HEK293 (cell line): ENCODE measurements at regions not wholly inside any gene's neighbourhood (a gene's known extent, or its start where the extent isn't known, plus 50 kb on each side); places are given as distances from the start of the nearest gene placed in this dataset.

ENCODE experiments used
- CTCF ChIA-PET: fragments of 350-600 bp; formaldehyde crosslinking; extraction: SDS; loops from one replicate; lab custom pipeline; 2021; ENCODE audit warnings: antibody characterized with exemption; lab: Yijun Ruan, JAX
- POLR2A ChIA-PET: fragments of 300-600 bp; formaldehyde crosslinking; extraction: SDS; loops from one replicate; lab custom pipeline; 2020; ENCODE audit warnings: antibody characterized with exemption, inconsistent platforms; lab: Yijun Ruan, JAX
- H3K27ac ChIP-seq: fragments of 200-500 bp; sonication (Bioruptor generic); 2 replicates; pipeline ENCODE4 v1.5.1; 2014; ENCODE audit warnings: low read depth, low read length, control low read depth, inconsistent platforms; ENCODE audit errors: extremely low read depth
- H3K36me3 ChIP-seq, 2 experiments: fragments of 200-500 bp in 1 of 2; sonication (Bioruptor generic) in 1 of 2; 1 replicate in 1 of 2; 2 replicates in 1 of 2; pipeline ENCODE4 v1.5.1; 2014 to 2017; ENCODE audit warnings: inconsistent platforms in 2 of 2, low read length in 2 of 2; ENCODE audit not compliant: control insufficient read depth in 2 of 2, insufficient read depth in 1 of 2
- H3K4me1 ChIP-seq: fragments of 200-500 bp; sonication (Bioruptor generic); 2 replicates; pipeline ENCODE4 v1.5.1; 2014; ENCODE audit warnings: mild to moderate bottlenecking, low read length, inconsistent platforms; ENCODE audit not compliant: control insufficient read depth, insufficient read depth
- H3K4me3 ChIP-seq: 2 replicates; pipeline ENCODE4 v1.5.1; 2011; ENCODE audit warnings: low read depth, mild to moderate bottlenecking, control low read depth, low read length, moderate library complexity
- H3K9me3 ChIP-seq: fragments of 200-500 bp; sonication (Bioruptor generic); 2 replicates; pipeline ENCODE4 v1.5.1; 2014; ENCODE audit warnings: low read depth, low read length, inconsistent platforms; ENCODE audit not compliant: control insufficient read depth, insufficient read depth
- HOXD13 ChIP-seq: sonication (generic); formaldehyde crosslinking; IDR thresholded peaks from 2 replicates; pipeline ENCODE4 v1.8.0; 2022; ENCODE audit warnings: missing genetic modification reagents, borderline replicate concordance
- ZNF112 ChIP-seq: fragments of 450-650 bp; formaldehyde crosslinking; IDR thresholded peaks from 2 replicates; pipeline ENCODE4 v1.5.0; 2017; ENCODE audit warnings: missing biosample characterization, missing genetic modification characterization
- ZNF133 ChIP-seq: fragments of 450-650 bp; formaldehyde crosslinking; IDR thresholded peaks from 2 replicates; pipeline ENCODE4 v1.5.1; 2016; ENCODE audit warnings: missing biosample characterization, missing genetic modification characterization
- ZXDB ChIP-seq: fragments of 450-650 bp; formaldehyde crosslinking; IDR thresholded peaks from 2 replicates; pipeline ENCODE4 v1.5.1; 2016; ENCODE audit warnings: missing biosample characterization, missing genetic modification characterization

DNA sequence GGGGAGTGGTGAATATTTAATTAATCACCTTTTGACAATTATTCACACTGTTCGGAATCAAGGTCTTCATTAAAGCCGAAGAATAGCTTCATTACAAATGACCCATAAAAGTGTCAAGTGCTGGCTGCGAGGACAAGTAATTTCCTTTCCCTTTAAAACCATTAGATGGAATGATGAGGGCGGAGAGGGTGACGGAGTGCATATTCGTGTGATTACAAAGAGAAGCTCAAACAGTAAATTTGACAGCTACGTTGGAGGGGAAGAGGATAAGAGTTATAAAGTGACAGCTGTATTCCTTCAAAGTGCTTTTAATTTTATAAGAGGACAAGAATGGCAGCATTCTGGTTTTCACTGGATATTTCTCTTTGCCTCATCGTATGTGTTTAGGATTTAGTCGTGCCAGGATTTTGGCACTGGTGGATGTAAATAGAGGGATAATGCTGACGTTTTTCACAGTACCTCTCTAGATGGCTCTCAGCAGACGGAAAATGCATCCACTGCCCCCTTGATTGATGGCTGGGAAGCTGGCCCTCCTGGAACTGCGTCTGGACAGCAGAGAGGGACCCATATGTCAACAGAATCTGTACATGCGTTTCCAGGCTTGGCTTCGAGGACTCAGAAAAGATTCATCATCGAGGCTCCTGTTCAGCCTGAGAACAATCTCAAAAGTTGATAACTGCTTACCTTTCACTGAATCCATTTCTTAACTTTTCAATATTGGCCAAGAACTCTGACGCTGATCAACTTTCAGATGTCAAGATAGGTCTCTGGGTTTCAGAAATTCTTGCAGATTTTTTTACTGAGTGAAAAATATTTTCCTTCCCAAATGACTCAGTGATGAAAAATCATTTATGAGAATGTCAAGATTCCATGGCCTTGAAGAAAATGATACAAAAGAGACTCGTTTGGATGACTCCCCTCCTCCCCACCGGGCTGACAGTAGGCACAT is 50.4 kb upstream of the IRX2 start:
- H3K9me3 ChIP-seq: no peaks in the 10 kb centered on the region
- no peaks in the 10 kb centered on the region for H3K36me3 ChIP-seq
- CTCF ChIA-PET: no interaction called here
- H3K4me1 ChIP-seq: no peaks in the 10 kb centered on the region
- no peak for TF ChIP-seq ZNF133 (tag by site-specific recombination)
- TF ChIP-seq ZNF112: no peak
- TF ChIP-seq ZXDB: no peak
- no peak for TF ChIP-seq HOXD13 (CRISPR knock-in tag)
- H3K27ac ChIP-seq: no peak overlapping the region
- POLR2A ChIA-PET: no interaction called here
- H3K4me3 ChIP-seq: no peak overlapping the region
